NCI-H446 (cell line): ENCODE measurements at regions not wholly inside any gene's neighbourhood (a gene's known extent, or its start where the extent isn't known, plus 50 kb on each side); places are given as distances from the start of the nearest gene placed in this dataset.
"Not testable (repeated sequence)": the region's sequence is repeated elsewhere in the genome, so short reads cannot be mapped to it uniquely, and the experiment has no call there.

ENCODE experiments used
- DNase-seq, 2 experiments: peaks; one replicate each; lab custom pipeline; 2025; lab: John Stamatoyannopoulos, UW

GRCh38 chr7:114180556-114181266 is 233.9 kb upstream of the FOXP2 start:
- DNase-seq, result no peak

GRCh38 chr7:114175125-114175524 is 239.5 kb upstream of the FOXP2 start:
- no peak for DNase-seq

DNA sequence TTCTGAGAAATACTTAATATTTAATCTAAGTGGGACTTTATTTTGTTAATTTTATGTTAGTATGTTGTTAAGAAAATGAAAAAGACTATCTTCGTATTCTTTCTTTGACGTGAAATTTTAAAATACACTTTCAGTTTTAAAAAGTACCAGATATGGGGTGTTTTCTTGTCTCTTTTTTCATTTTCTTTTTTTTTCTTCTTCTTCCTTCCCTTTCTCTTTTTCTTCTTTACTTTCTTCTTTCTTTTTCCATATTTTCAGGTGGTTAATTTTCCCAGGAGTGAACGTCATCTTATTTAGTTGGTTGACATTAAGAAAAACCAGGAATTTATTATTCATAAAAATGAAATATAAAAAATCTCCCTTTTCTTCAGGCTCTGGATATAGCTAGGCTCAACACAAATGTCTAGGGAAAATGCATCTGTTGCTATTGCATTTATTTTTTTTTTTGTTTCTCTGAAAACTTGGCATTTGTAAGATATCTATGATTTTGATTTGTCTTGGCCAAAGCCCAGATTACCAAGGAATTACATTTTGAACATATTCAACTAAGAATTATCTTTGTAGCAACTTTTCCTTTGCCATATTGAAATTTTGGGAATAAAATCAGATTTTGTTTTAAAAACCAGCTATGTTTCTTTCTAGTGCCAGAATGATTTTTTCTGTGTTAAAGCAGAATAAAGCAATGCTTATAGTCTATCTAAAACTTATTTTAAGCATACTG is 241.3 kb upstream of the FOXP2 start:
- DNase-seq, result no peak

DNA sequence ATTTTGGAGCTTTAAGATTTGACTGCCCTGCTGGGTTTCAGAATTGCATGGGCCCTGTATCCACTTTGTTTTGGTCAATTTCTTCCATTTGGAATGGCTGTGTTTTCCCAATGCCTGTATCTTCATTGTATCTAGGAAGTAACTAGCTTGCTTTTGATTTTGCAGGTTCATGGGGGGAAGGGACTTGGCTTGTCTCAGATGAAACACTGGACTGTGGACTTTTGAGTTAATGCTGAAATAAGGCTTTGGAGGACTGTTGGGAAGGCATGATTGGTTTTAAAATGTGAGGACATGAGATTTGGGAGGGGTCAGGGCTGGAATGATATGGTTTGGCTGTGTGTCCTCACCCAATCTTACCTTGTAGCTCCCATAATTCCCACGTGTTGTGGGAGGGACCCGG is 245.2 kb upstream of the FOXP2 start:
- DNase-seq, result not testable (repeated sequence)

- DNase-seq, result no peak
These were observed 242.1 kb upstream of the PPP1R3A start for GRCh38 chr7:114160925-114161324.

DNA sequence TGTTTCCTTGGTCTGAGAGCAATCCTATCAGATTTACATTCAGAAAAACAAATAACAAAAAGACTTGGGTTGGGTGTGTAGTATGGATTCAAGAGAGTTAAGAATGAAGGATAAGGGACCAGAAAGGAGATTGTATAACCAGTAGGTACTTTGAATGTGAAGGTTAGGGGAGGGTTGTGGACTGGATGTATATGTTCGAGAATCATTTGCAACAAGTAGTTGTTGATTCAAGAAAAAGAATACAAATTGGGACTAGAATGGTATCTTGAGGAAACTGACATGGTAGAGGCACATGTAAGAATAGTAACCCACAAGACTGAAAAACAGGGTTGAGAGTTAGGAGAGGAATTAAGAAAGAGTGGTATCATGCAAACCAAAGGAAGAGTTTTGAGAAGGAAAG is 240.0 kb upstream of the PPP1R3A start:
- no peak for DNase-seq

GRCh38 chr7:114158275-114158674 is 239.5 kb upstream of the PPP1R3A start:
- DNase-seq, result no peak

DNA sequence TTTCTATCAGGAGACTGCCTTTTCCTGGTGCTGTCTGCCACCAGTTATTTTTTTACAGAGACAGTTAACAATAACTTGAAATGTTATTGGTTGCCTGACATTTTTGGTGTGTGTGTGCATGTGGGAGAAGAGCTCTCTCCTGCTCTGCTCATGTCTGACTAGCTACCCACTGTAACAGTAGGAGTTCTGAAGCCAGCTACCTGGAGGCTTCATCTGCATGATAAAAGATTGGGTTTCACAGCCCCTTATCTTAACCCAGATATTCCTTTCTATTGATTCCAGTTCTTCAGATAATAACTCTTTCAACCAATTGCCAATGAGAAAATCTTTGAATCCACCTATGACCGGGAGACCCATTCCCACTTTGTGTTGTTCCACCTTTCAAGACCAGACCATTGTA is 237.4 kb upstream of the PPP1R3A start:
- DNase-seq, result no peak

GRCh38 chr7:114155116-114156110 is 236.6 kb upstream of the PPP1R3A start:
- DNase-seq, result no peak

DNA sequence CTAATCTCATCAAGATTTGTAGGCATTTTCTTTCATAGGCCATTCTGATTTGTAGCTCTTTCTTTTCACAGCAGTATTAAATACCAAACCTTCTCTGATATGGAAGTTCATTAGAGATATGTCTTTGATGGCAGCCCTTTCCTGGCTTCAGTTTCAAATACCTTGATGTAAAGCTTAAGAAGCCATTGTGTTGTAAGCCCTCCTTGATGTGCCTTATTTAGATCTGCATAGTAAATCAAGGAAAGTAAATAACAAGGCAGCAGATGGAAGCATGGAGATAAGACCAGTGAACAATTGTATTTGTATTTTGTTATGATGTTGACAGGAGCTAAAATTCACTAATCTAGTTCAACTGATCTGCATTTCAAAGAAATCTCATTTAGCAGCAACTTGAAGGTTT is 234.9 kb upstream of the PPP1R3A start:
- DNase-seq, result no peak

DNA sequence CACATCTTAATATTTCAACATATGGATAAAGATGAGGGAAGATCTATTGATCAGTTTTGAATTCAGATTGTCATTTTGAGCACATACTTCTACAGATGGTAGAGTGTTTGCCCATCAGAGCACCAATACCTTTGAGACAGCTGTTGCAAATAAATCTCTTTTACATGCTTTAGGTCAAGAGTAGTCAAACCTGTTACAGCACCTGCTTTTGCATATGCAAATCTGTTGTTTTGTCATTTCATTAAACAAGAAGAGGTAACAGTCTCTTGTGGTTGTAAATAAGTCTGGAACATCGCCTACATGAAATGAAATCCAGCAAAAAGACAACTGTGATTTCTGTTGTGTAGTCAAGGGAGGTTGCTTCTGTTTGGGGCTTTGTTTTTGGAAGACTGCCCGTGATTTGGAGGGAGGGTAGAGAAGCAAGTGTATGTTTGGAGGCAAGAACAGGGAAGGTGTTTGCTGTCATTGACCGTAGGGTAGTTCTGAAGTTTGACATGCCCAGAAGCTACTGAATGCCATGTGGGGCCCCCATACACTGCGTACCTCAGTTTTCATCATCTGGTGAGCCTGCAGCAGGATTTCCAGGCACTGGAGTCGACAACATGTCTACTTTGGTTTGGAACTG is 233.6 kb upstream of the PPP1R3A start:
- DNase-seq, result no peak

DNA sequence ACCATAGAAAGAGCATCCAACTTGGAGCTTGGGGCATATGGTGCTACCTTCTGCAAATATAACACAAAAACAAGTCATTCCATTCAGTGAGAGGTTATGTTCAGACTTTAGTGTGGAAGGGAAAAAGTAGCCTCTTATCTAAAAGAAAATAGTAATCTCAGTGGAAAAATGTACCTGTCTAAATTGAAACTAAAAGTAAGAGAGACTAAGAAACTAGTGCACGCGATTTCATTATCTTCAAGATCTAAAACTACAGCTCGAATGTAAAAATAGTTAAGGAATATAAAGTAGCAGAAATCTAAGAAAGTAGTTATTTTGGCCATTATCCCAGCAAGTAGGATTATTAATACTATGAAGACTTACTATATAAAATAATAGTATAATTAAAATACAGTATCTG is 233.0 kb upstream of the PPP1R3A start:
- no peak for DNase-seq

GRCh38 chr7:114150689-114151088 is 231.9 kb upstream of the PPP1R3A start:
- no peak for DNase-seq

GRCh38 chr7:114148779-114149178 is 230.0 kb upstream of the PPP1R3A start:
- no peak for DNase-seq

- DNase-seq, result no peak
These were observed 222.6 kb upstream of the PPP1R3A start for GRCh38 chr7:114141415-114141814.

DNA sequence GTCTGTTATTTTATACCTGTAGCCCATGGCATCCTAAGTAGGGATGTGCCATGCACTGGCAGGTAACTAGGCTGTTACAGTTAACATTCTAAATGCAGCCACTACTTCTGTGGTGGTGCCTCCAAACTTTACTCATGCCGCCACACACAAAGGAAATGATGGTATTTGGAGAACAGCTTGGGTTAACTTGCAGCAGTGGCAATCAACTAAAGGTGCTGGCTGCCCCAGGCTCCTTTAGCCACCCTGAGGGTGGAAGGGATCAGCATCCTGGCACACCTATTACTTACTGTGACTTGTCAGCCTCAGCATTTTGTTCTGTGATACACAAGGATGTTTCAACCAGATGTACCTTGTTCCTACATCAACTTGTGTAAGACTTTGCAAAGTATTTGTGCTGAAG is 221.8 kb upstream of the PPP1R3A start:
- DNase-seq, result no peak

GRCh38 chr7:114139690-114140089 is 220.9 kb upstream of the PPP1R3A start:
- DNase-seq, result not testable (repeated sequence)

DNA sequence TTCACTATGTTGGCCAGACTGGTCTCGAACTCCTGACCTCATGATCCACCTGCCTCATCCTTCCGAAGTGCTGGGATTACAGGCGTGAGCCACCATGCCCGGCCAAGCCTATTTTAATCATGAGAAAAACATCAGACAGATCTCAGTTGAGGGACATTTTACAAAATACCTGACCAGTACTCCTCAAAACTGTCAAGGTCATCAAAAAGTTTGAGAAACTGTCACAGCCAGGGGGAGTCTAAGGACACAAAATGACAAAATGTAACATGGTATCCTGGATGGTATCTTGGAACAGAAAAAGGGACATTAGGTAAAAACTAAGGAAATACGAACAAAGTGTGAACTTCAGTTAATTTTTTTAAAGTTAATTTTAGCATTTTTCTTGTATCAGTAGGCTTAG is 219.8 kb upstream of the PPP1R3A start:
- no peak for DNase-seq

DNA sequence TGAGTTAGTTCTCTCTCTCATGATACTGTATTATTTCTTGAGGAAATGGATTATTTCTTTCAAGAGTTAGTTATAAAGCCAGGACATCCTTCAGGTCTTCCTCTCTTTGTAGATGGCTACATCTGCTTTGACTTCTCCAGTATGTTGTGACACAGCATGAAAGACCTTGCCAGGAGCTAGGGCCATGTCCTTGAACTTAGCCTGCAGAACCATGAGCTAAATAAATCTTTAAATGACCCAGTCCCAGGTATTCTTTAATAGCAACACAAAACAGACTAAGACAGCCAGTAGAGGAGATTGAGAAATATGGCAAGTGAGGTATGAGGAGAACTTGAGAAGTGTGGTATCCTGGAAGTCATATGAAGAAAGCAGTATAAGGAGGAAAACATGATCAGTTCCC is 214.9 kb upstream of the PPP1R3A start:
- DNase-seq, result no peak

GRCh38 chr7:114130866-114131265 is 212.1 kb upstream of the PPP1R3A start:
- no peak for DNase-seq

DNA sequence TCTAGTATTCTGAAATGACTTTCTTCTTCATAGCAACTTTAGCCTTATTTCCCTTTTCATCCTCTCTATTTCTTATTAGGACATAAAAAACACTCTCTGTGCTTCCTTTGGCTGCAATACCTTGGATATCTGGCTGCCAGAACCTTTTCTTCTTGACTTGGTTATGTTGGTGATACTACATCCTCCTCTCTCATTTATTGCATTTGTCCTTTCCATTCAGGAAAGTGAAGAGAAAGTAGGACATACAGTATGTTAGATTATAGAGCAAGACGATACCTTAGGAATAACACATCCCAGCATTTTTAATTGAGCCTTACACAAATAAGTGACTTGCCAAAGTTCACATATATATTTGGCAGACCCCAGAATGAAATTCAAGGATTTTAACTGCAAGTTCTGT is 210.1 kb upstream of the PPP1R3A start:
- DNase-seq, result no peak

GRCh38 chr7:114126095-114126494 is 207.3 kb upstream of the PPP1R3A start:
- DNase-seq, result no peak
